ENCODE measurements at regions not wholly inside any gene's neighbourhood (a gene's known extent, or its start where the extent isn't known, plus 50 kb on each side); places are given as distances from the start of the nearest gene placed in this dataset.

GRCh38 chr5:74560245-74560644 lies 80.3 kb downstream of the ENC1 start:
- Histone ChIP-seq H3K27me3 (no peaks in the 10 kb centered on the region), H3K4me1 (no peaks in the 10 kb centered on the region), H3K9me3 (no peaks in the 10 kb centered on the region), H3K4me3 (no peak overlapping the region), H3K27ac (no peak overlapping the region), H3K36me3 (no peaks in the 10 kb centered on the region)
- DNase-seq, result no peak
- intact Hi-C loops (cut with DNase I; ENCODE audit: low total_unique reads), result no loop called here
- TF ChIP-seq, protein P1, sequence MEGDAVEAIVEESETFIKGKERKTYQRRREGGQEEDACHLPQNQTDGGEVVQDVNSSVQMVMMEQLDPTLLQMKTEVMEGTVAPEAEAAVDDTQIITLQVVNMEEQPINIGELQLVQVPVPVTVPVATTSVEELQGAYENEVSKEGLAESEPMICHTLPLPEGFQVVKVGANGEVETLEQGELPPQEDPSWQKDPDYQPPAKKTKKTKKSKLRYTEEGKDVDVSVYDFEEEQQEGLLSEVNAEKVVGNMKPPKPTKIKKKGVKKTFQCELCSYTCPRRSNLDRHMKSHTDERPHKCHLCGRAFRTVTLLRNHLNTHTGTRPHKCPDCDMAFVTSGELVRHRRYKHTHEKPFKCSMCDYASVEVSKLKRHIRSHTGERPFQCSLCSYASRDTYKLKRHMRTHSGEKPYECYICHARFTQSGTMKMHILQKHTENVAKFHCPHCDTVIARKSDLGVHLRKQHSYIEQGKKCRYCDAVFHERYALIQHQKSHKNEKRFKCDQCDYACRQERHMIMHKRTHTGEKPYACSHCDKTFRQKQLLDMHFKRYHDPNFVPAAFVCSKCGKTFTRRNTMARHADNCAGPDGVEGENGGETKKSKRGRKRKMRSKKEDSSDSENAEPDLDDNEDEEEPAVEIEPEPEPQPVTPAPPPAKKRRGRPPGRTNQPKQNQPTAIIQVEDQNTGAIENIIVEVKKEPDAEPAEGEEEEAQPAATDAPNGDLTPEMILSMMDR (IDR thresholded peaks at IDR 0.05), result no peak
- no peak for TF ChIP-seq POLR2A (IDR thresholded peaks at IDR 0.05)

- TF ChIP-seq, protein P1 (IDR thresholded peaks at IDR 0.05), result no peak
- TF ChIP-seq POLR2A (IDR thresholded peaks at IDR 0.05), result no peak
- Histone ChIP-seq H3K9me3 (no peaks in the 10 kb centered on the region), H3K27ac (no peak overlapping the region), H3K36me3 (no peaks in the 10 kb centered on the region), H3K27me3 (no peaks in the 10 kb centered on the region), H3K4me3 (no peak overlapping the region), H3K4me1 (no peaks in the 10 kb centered on the region)
- no peak for DNase-seq
- intact Hi-C loops (cut with DNase I; ENCODE audit: low total_unique reads), result no loop called here
Observed at GRCh38 chr5:74556631-74557595, 83.6 kb downstream of the ENC1 start.

DNA sequence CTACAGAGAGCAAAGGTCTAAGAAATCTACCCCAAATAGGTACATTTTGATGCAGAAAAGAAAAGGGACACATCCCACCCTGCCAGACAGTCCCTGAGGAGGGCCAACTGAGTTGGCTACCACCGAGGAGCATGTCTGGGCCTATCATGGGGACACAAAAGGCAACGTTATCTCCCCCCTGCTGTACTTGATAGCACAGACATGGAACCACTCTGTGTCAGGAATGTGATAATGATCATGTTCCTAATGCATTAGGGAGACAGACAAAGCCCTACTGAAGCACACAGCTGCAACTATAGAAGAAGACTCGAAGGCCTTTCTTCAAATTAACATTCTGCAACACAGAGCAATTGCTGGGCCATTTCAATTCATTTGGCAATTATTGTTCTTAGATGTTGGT lies 84.5 kb downstream of the ENC1 start:
- H3K36me3 ChIP-seq, result no peaks in the 10 kb centered on the region
- intact Hi-C loops (cut with DNase I; ENCODE audit: low total_unique reads), result no loop called here
- H3K27ac ChIP-seq, result no peak overlapping the region
- no peaks in the 10 kb centered on the region for H3K9me3 ChIP-seq
- no peak for TF ChIP-seq POLR2A (IDR thresholded peaks at IDR 0.05)
- TF ChIP-seq, protein P1 (IDR thresholded peaks at IDR 0.05), result no peak
- no peaks in the 10 kb centered on the region for H3K4me1 ChIP-seq
- no peak overlapping the region for H3K4me3 ChIP-seq
- no peak for DNase-seq
- H3K27me3 ChIP-seq, result no peaks in the 10 kb centered on the region

GRCh38 chr5:74552101-74552500 lies 88.4 kb downstream of the ENC1 start:
- DNase-seq, result no peak
- H3K4me3 ChIP-seq, result no peak overlapping the region
- intact Hi-C loops (cut with DNase I; ENCODE audit: low total_unique reads), result no loop called here
- H3K4me1 ChIP-seq, result no peaks in the 10 kb centered on the region
- no peaks in the 10 kb centered on the region for H3K36me3 ChIP-seq
- H3K27ac ChIP-seq, result no peak overlapping the region
- H3K27me3 ChIP-seq, result no peaks in the 10 kb centered on the region
- no peaks in the 10 kb centered on the region for H3K9me3 ChIP-seq
- no peak for TF ChIP-seq POLR2A (IDR thresholded peaks at IDR 0.05)
- TF ChIP-seq, protein P1 (IDR thresholded peaks at IDR 0.05), result no peak

DNA sequence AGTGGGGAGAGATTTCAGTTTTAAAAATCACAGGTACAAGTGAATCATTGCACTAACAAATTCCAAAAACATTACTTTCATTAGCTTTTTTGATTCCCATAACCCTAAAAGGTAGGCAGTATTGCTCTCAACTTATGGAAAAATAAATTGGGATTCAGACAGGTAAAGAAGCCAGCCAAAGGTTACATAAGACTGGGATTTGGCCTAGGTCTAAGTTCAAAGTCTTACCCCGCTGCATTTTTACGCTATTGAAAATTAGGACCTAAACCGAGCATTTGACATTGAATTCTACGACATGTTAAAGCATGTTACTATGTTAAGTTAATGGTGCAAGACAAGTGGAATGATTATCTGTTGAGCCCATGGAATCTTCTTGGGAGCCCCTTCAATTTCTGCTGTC lies 89.6 kb downstream of the ENC1 start:
- DNase-seq, result no peak
- Histone ChIP-seq H3K36me3 (no peaks in the 10 kb centered on the region), H3K4me1 (no peaks in the 10 kb centered on the region)

More for the DNA sequence above, 89.6 kb downstream of the ENC1 start:
- TF ChIP-seq, protein P1 (IDR thresholded peaks at IDR 0.05), result no peak
- intact Hi-C loops (cut with DNase I; ENCODE audit: low total_unique reads), result no loop called here
- Histone ChIP-seq H3K4me3 (no peak overlapping the region), H3K9me3 (no peaks in the 10 kb centered on the region), H3K27ac (no peak overlapping the region), H3K27me3 (no peaks in the 10 kb centered on the region)

Data from uterus (tissue), 3 donors.